AG09319 (cell line): ENCODE measurements at regions not wholly inside any gene's neighbourhood (a gene's known extent, or its start where the extent isn't known, plus 50 kb on each side); places are given as distances from the start of the nearest gene placed in this dataset.
A peak's percentile ranks its signal among the peaks of the same experiment; 100 is the strongest.
"Not testable (repeated sequence)": the region's sequence is repeated elsewhere in the genome, so short reads cannot be mapped to it uniquely, and the experiment has no call there.

Experiments used
- DNase-seq: peaks from one replicate; pipeline ENCODE4 v3.0.0-alpha.2; 2010; ENCODE audit warnings: low read depth; ENCODE audit errors: extremely low read depth
- CTCF ChIP-seq: IDR thresholded peaks from 2 replicates; pipeline ENCODE4 v1.5.1; 2011; ENCODE audit warnings: low read depth, mild to moderate bottlenecking, inconsistent platforms, low read length, moderate library complexity

- no peak for DNase-seq
- TF ChIP-seq CTCF = no peak
Observed at GRCh38 chr10:100664316-100665149, 80.8 kb upstream of the PAX2 start.

DNA sequence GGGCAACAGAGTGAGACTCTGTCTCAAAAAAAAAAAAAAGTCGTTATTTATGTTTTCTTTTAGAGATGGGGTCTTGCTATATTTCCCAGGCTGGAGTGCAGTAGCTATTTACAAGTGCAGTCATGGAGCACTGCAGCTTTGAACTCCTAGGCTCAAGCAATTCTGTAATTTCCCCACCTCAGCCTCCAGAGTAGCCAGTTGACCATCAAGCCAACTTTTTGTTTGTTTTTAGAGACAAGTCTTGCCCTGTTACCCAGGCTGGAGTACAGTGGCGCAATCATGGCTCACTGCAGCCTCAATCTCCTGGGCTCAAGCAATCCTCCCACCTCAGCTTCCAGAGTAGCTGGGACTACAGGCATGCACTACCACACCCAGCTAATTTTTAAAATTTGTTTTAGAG lies 78.7 kb upstream of the PAX2 start:
- not testable (repeated sequence) for DNase-seq

DNA sequence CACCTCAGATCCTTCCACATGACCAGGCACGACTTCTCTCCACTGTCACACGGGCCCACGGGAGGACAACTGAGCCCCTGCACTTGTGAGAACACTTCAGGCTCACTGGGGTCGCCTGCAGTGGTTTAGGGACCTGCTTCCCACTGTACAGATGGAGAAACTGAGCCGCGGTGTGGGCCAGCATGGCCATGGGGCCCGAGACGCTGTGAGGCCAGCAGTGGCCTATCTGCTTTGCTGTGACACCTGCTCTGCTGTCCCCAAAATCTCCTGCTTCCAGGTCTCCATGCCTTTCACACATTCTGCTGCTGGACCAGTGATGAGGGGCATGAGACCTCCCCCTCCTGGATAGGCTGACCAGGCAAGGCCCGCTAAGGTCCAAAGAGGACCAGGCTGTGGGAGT lies 75.8 kb upstream of the PAX2 start:
- DNase-seq = no peak
- no peak for TF ChIP-seq CTCF

GRCh38 chr10:100670368-100670767 lies 75.0 kb upstream of the PAX2 start:
- TF ChIP-seq CTCF = no peak
- DNase-seq = no peak

- TF ChIP-seq CTCF = peak; percentile 26; the same call in 1 of the 2 replicates
- no peak for DNase-seq
Observed at GRCh38 chr10:100670828-100671479, 74.4 kb upstream of the PAX2 start.

GRCh38 chr10:100672199-100672598 lies 73.2 kb upstream of the PAX2 start:
- no peak for DNase-seq
- TF ChIP-seq CTCF = no peak

DNA sequence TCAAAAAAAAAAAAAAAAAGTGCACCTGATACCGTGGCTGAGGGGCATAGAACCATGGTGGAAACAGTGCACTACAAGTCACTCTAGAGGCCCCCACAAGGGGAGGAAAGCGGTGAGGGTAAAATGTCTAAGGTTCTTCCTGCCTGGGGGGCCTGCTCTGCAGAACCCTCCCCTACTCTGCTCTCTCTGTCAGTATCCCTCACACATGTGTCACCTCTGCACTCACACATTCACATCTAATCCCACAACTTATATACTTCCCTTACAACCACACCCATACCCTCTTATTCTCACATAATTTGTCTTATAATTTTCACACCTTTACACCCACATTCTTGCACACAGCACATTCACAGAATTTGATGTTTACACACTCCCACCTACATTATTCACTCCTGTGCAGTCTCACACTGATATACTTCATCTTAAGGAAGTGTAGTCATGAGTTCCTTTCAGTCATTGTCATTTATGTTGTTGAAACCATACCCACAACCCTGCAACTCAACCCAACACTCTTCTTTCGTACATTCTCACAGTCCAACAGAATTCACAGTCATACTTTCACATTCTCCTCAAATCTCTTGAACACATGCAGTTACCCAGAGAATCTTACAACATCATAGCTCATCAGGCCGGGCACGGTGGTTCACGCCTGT lies 68.0 kb upstream of the PAX2 start:
- no peak for DNase-seq
- no peak for TF ChIP-seq CTCF
